ENCODE measurements at regions not wholly inside any gene's neighbourhood (a gene's known extent, or its start where the extent isn't known, plus 50 kb on each side); places are given as distances from the start of the nearest gene placed in this dataset.

- H3K4me2 ChIP-seq = no peak overlapping the region
- Mint-ChIP-seq H3K27me3 (ENCODE audit: insufficient read depth, low read depth, poor library complexity) (no peaks in the 10 kb centered on the region), H3K4me3 (no peak overlapping the region), H3K27ac (no peak overlapping the region), H3K36me3 (ENCODE audit: low read depth) (no peaks in the 10 kb centered on the region), H3K9me3 (peaks cover 6% of the 10 kb centered on the region; the same call in 1 of the 3 replicates), H3K4me1 (no peaks in the 10 kb centered on the region; the same call in 2 of the 3 replicates)
- H3K27me3 ChIP-seq (ENCODE audit: insufficient read depth) = no peaks in the 10 kb centered on the region
- H2AFZ ChIP-seq = no peak overlapping the region
- ATAC-seq = no peak
- H3K9me2 ChIP-seq (ENCODE audit: insufficient read depth) = peaks cover 10% of the 10 kb centered on the region; the same call in 1 of the 2 replicates
- H3F3A ChIP-seq (replicated peaks; ENCODE audit: low read depth) = no peaks in the 10 kb centered on the region
- H3K79me2 ChIP-seq (replicated peaks; ENCODE audit: insufficient read depth) = no peaks in the 10 kb centered on the region
- no peaks in the 10 kb centered on the region for H3K4me1 ChIP-seq (ENCODE audit: insufficient read depth)
- H4K20me1 ChIP-seq (replicated peaks; ENCODE audit: insufficient read depth) = no peaks in the 10 kb centered on the region
- no peaks in the 10 kb centered on the region for H3K36me3 ChIP-seq (ENCODE audit: insufficient read depth)
- H3K4me3 ChIP-seq = no peak overlapping the region
- H3K27ac ChIP-seq (ENCODE audit: low read depth) = no peak overlapping the region
- TF ChIP-seq ETS1 (IDR thresholded peaks at IDR 0.05) = no peak
- TF ChIP-seq REST (IDR thresholded peaks at IDR 0.05; ENCODE audit: unreplicated experiment) = no peak
- no peak for TF ChIP-seq STAT1 (IDR thresholded peaks at IDR 0.05; ENCODE audit: unreplicated experiment)
- no peak for TF ChIP-seq NANOG (IDR thresholded peaks at IDR 0.05; ENCODE audit: borderline replicate concordance)
- TF ChIP-seq ZNF114 (CRISPR knock-in tag; IDR thresholded peaks at IDR 0.05) = no peak
- TF ChIP-seq POLR2AphosphoS5 (IDR thresholded peaks at IDR 0.05; ENCODE audit: low read depth) = no peak
- TF ChIP-seq ZNF462 (CRISPR knock-in tag; IDR thresholded peaks at IDR 0.05) = no peak
- TF ChIP-seq JUNB (IDR thresholded peaks at IDR 0.05; ENCODE audit: unreplicated experiment) = no peak
- no peak for TF ChIP-seq CTCF (conservative IDR thresholded peaks at IDR 0.05; ENCODE audit: low read depth in 2 of 2)
- TF ChIP-seq EZH2phosphoT487 (IDR thresholded peaks at IDR 0.05; ENCODE audit: unreplicated experiment) = no peak
- no peak for TF ChIP-seq EZH2 (IDR thresholded peaks at IDR 0.05; ENCODE audit: low read depth, unreplicated experiment)
- DNase-seq (ENCODE audit: low spot score) = no peak
Observed at GRCh38 chr21:28338701-28339305, 653.9 kb downstream of the LTN1 start.

All from GM23338 (cell line).